ENCODE measurements at regions not wholly inside any gene's neighbourhood (a gene's known extent, or its start where the extent isn't known, plus 50 kb on each side); places are given as distances from the start of the nearest gene placed in this dataset.

DNA sequence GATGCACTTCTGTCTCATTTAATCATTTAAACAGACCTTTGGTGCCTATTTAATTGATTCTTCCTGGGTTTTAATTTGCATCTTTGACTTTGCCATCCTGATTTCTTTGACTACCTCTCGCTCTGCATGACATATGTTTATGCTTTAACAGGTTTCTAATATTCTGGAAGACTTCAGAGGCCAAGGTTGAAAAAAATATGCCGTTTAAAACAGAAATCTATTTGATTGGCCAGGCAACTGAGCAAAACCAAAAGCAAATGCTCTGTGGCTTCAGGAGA is 303.4 kb downstream of the IRS1 start:
- intact Hi-C loops (cut with DNase I), result no loop called here
- ATAC-seq, result no peak
- Histone ChIP-seq H3K4me1 (no peaks in the 10 kb centered on the region), H3K4me3 (no peak overlapping the region), H3K9me3 (no peaks in the 10 kb centered on the region), H3K27ac (no peak overlapping the region), H3K36me3 (no peaks in the 10 kb centered on the region), H3K27me3 (no peaks in the 10 kb centered on the region)
- DNase-seq, result no peak
- 82 to 87% methylated on average over 2 of the region's 2 CpGs for WGBS, 2 donors
- TF ChIP-seq, protein P1, sequence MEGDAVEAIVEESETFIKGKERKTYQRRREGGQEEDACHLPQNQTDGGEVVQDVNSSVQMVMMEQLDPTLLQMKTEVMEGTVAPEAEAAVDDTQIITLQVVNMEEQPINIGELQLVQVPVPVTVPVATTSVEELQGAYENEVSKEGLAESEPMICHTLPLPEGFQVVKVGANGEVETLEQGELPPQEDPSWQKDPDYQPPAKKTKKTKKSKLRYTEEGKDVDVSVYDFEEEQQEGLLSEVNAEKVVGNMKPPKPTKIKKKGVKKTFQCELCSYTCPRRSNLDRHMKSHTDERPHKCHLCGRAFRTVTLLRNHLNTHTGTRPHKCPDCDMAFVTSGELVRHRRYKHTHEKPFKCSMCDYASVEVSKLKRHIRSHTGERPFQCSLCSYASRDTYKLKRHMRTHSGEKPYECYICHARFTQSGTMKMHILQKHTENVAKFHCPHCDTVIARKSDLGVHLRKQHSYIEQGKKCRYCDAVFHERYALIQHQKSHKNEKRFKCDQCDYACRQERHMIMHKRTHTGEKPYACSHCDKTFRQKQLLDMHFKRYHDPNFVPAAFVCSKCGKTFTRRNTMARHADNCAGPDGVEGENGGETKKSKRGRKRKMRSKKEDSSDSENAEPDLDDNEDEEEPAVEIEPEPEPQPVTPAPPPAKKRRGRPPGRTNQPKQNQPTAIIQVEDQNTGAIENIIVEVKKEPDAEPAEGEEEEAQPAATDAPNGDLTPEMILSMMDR (IDR thresholded peaks at IDR 0.05), result no peak

DNA sequence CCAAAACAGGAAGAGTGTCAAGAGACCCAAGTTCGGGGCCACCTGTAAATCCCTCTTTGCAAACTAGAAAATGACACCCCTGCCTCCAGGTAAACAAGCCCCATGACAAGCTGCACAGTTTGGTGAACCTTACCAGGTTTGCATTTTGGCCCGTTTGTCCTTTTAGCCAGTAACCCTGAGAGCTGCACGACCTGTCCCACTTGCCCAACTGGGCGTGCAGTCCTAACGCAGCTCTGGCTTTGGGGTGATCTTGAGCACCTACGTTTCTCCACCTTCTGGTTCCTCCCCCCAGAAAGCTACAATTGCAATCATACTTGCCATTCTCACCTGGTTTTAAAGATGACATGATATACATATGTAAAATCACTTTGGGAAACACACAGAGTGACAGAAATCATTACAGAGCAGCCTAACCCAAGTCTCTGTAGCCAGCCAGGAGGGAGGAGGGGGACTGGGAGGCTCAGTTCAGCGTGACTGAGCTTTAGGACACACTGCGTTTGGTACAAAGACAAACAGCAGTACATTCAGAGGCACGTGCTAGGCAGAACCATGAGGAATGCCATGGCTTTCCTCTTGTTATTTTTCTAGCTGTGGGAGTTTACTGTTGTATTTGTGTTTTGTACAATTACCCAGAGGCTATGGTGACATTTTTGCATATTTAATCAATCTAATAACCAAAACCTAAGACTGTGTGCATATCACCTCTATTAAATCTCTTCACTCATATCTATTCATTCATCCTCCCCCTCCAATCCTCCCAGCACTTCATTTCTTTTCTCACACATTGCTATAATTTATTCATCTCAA is 304.0 kb downstream of the IRS1 start:
- no peak for ATAC-seq
- TF ChIP-seq, protein P1 (IDR thresholded peaks at IDR 0.05), result no peak
- Histone ChIP-seq H3K27ac (no peak overlapping the region), H3K4me1 (no peaks in the 10 kb centered on the region), H3K36me3 (no peaks in the 10 kb centered on the region), H3K27me3 (no peaks in the 10 kb centered on the region), H3K9me3 (no peaks in the 10 kb centered on the region), H3K4me3 (no peak overlapping the region)
- no peak for DNase-seq
- 81 to 82% methylated on average over 9 of the region's 9 CpGs for WGBS, 2 donors
- intact Hi-C loops (cut with DNase I), result no loop called here

GRCh38 chr2:226491112-226491511 is 308.5 kb downstream of the IRS1 start:
- no peaks in the 10 kb centered on the region for H3K4me1 ChIP-seq
- H3K27ac ChIP-seq, result no peak overlapping the region
- H3K27me3 ChIP-seq, result no peaks in the 10 kb centered on the region
- intact Hi-C loops (cut with DNase I), result no loop called here
- DNase-seq (no peak), ATAC-seq (no peak)
- H3K4me3 ChIP-seq, result no peak overlapping the region
- 46 to 69% methylated on average over 1 of the region's 1 CpG for WGBS, 2 donors
- no peaks in the 10 kb centered on the region for H3K9me3 ChIP-seq
- TF ChIP-seq, protein P1 (IDR thresholded peaks at IDR 0.05), result no peak
- no peaks in the 10 kb centered on the region for H3K36me3 ChIP-seq

DNA sequence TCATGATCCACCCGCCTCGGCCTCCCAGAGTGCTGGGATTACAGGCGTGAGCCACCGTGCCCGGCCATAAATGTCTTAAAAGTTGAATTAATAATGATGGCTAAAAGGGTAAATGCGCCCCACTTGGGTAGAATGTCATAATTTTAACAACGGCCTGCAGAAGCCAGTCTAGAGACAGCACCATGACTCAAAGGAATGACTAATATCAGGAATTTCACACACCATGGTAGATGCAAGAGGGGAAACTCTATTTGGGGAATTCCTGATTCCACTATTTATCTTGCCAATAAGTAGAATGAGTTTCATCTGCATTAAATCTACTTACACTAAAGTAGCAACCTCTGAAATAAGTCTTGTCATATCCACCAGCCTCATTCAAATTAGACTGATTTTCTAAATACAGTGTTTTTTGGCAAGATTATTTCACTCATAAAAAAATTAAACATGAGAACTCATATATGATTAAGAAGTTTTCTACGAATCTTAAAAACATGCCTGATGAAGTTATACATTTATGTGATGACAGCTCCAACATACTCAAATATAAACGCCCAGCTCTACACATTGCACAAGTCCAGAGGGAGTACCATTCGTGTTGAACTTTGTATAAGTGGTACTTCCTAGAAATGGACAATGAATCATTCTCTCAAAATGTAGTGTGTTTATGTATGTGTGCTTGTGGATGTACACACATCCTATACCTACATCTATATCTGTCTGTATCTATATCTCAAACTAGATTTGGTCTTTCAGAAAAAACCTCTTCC is 309.7 kb downstream of the IRS1 start:
- no peak for ATAC-seq
- TF ChIP-seq, protein P1 (IDR thresholded peaks at IDR 0.05), result no peak
- Histone ChIP-seq H3K4me1 (no peaks in the 10 kb centered on the region), H3K36me3 (no peaks in the 10 kb centered on the region), H3K4me3 (no peak overlapping the region), H3K27me3 (peaks cover 0 to under 1% (median 0%) of the 10 kb centered on the region in 7 donors), H3K9me3 (no peaks in the 10 kb centered on the region), H3K27ac (no peak overlapping the region)
- intact Hi-C loops (cut with DNase I), result no loop called here
- DNase-seq, result no peak
- 86 to 89% methylated on average over 10 of the region's 10 CpGs for WGBS, 2 donors
